Upper lobe of left lung (tissue), 4 donors: ENCODE measurements at regions not wholly inside any gene's neighbourhood (a gene's known extent, or its start where the extent isn't known, plus 50 kb on each side); places are given as distances from the start of the nearest gene placed in this dataset.

Experiments
- CTCF ChIP-seq, 6 experiments: fragments of 450-650 bp in 4 of 6; fragments of 200-600 bp in 2 of 6; sonication (generic) in 2 of 6; IDR thresholded peaks; one replicate each; pipeline ENCODE4 v1.5.1; 2016 to 2019; ENCODE audit warnings: antibody characterized with exemption in 6 of 6
- EP300 ChIP-seq, 4 donors: sonication (generic); formaldehyde crosslinking; IDR thresholded peaks; one replicate each; pipeline ENCODE4 v1.5.1; 2017; ENCODE audit warnings: antibody characterized with exemption in 4 of 4, control low read depth in 2 of 4
- POLR2A ChIP-seq, 4 donors: fragments of 450-650 bp; IDR thresholded peaks; one replicate each; pipeline ENCODE4 v1.5.1; 2016 to 2017; ENCODE audit warnings: antibody characterized with exemption in 4 of 4, mild to moderate bottlenecking in 2 of 4

DNA sequence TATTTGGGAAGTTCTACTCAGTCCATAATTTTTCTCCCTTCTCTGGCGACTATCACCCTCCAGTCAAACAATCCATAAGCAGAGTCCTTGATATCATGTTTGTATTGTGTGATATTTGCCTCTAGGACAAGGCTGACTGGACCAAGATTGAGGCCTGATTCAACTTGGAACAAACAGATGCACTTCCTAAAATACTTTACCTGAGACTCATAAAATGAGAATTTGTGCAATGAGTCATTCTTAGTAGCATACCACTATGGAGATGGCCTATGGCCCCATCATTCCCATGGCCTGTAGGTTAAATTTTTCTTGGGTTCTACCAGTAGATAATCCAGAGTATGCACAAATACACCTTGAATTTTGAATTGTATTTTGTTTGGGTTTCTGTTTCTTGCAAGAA lies 74.2 kb upstream of the DMD start:
- TF ChIP-seq EP300 (IDR thresholded peaks at IDR 0.05) (no peak), CTCF (IDR thresholded peaks at IDR 0.05) (no peak), POLR2A (IDR thresholded peaks at IDR 0.05) (no peak)
